NCI-H226 (cell line): ENCODE measurements at regions not wholly inside any gene's neighbourhood (a gene's known extent, or its start where the extent isn't known, plus 50 kb on each side); places are given as distances from the start of the nearest gene placed in this dataset.
"Not testable (repeated sequence)": the region's sequence is repeated elsewhere in the genome, so short reads cannot be mapped to it uniquely, and the experiment has no call there.

Source experiments
- DNase-seq: peaks from one replicate; pipeline ENCODE4 v3.0.0-alpha.2; 2015

DNA sequence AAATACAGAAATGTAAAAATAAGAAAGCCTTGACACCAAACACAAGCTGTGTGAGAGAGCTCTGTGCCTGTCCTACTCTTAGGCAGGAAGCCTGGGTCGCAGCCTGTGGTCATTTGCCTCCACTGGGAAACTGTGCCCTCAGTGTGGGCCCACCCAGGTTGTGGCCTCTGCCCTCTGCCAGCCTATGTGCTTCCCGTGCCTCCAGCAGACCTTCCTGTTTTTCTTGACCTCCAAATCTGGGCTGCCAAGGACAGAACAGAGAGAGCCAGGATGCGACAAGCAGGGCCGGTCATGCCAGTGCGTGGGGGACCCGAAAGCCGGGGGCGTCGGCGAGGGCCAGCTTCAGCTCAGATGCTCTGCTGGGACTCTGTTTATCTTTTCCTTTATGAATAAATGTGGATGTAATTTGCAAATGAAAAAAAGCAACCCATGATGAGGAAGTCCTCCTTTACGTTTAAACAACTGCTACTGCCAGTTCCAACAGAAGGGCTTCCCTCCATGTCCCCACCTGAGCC is 189.2 kb upstream of the EXOC2 start:
- DNase-seq, result no peak

GRCh38 chr6:878179-878578 is 185.2 kb upstream of the EXOC2 start:
- no peak for DNase-seq

- DNase-seq, result no peak
These were observed 182.1 kb upstream of the EXOC2 start for GRCh38 chr6:875012-875411.

DNA sequence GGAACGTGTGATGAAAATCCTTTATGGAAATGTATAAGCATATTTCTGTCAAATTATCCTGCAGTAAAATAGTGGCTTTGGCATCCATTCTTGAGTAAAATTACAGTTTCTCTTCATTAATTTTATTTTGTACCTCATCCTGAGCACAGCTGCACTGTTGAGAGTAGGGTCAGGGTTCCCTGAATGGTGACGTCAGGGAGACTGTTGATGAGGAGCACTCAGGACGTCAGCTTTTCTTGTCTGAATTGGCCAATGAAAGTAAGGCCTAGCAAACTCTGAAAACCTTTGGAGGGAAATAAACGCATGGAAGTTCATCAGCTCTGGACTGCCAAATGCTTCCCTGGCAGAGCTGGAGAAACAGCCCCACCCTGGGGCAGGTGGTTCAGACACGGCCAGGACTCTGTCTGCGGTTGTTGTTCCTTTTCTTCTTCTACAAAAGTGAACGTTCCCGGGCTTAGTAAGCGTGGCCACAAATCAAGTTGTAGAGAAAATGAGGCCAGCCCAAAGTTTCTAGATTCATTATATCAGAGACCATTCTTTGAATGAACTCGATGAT is 179.7 kb upstream of the EXOC2 start:
- DNase-seq, result no peak

DNA sequence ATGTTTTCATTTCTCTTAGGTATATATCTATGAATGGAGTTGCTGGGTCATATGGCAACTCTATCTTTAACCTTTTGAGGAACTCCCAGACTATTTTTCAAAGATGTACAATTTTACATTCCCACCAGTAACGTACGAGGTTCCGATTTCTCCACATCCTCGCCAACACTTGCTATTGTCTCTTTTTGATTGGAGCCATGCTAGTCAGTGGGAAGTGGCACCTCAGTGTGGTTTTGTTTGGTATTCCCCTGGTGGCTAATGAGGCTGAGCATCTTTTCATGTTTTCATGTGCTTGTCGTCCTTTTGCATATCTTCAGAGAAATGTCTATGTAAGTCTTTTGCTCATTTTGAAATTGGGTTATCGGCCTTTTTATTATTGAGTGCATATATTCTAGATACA is 178.6 kb upstream of the EXOC2 start:
- no peak for DNase-seq

GRCh38 chr6:870096-870495 is 177.2 kb upstream of the EXOC2 start:
- DNase-seq, result no peak

- DNase-seq, result no peak
These were observed 175.3 kb upstream of the EXOC2 start for GRCh38 chr6:868201-868600.

DNA sequence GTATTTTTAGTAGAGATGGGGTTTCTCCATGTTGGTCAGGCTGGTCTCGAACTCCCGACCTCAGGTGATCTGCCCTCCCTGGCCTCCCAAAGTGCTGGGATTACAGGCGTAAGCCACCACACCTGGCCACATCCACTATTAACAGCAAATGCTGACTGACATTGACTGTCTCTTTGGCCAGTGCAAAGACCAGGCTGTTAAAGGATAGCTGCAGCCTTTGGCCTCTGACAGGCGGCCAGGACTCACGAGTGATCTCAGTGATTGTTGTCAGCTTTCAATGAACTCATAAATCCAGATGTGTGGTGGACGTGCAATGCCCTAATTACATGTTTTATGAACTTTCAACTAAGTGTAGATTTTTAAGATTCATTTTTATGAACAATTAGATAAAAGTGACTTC is 174.4 kb upstream of the EXOC2 start:
- no peak for DNase-seq

DNA sequence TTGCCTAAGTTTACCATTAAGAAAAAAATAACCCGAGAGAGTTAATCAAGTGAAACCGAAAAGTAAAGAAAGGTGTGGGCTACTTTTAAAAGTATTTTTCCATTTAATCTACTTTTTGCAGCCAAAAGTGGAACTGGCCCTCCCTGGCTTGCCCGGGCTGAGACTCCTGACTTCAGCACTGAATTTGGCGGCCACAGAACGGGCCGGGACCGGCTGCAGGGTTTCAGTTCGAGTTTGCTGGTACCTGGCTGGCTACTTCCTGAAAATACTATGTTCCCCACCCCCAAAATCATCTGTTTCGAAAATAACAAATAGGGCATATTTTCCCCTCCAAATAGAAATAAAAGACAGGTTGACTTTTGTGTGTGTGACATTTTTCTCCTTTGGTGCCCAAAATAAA is 173.4 kb upstream of the EXOC2 start:
- DNase-seq, result no peak

DNA sequence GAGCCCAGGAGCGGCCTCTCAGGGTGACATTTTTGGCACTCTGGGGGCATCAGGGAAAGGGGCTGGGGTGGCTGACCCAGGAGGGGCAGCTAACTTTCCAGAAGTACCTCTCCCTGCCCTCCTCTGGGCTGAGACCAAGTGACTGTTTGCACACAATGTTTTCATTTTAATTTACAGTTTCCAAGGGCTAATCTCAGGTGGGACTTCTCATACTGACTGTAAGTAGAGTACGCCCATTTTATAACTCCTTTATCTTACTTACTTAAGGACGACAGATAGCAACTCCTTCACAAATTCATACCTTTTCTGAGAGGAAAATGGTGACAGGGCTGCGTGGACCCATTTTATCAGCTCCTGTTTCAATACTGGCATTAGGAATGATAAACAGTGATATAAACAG is 172.9 kb upstream of the EXOC2 start:
- no peak for DNase-seq

DNA sequence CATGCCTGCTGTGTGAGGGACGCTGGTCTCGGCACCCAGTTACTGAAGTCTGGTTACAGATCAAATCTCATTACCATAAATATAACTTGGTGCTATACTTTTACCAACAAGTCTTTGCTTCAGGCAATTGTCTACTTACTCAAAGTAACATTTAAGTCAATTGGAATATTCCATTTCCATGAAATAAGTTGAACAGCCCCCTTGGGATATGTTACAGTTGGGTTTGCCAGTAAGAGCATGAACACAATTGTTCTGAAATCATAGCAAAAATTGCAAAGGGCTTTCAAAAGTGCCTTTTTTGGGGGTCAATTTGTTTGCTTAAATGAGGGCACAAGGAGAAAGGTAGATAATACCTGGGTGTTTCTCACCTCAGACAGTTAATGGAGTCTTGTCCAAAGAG is 170.9 kb upstream of the EXOC2 start:
- no peak for DNase-seq

DNA sequence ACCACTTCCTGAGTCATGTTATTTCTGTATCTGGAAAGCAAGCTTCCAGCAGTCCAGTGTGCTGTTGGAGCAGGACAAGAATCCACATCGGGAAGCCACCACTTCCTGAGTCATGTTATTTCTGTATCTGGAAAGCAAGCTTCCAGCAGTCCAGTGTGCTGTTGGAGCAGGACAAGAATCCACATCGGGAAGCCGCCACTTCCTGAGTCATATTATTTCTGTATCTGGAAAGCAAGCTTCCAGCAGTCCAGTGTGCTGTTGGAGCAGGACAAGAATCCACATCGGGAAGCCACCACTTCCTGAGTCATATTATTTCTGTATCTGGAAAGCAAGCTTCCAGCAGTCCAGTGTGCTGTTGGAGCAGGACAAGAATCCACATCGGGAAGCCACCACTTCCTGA is 170.2 kb upstream of the EXOC2 start:
- DNase-seq, result not testable (repeated sequence)

DNA sequence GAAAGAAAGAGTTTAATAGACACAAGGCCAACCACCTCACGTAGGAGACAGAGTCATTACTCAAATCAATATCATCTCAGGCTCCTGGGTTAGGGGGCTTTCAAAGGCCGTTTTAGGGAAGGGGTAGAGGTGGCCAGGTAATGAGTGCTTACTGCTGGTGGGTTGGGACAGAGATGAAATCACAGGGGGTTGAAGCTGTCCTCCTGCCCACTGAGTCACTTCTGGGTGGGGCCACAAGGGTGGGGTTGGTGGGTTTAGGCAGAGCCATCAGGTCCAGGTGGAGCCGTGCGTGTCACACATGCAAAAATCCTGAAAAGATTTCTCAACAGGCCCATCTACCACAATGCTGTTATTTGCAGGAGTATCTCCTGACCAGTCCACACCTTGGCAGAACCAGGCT is 167.0 kb upstream of the EXOC2 start:
- no peak for DNase-seq

- no peak for DNase-seq
These were observed 161.6 kb upstream of the EXOC2 start for GRCh38 chr6:854406-855118.

DNA sequence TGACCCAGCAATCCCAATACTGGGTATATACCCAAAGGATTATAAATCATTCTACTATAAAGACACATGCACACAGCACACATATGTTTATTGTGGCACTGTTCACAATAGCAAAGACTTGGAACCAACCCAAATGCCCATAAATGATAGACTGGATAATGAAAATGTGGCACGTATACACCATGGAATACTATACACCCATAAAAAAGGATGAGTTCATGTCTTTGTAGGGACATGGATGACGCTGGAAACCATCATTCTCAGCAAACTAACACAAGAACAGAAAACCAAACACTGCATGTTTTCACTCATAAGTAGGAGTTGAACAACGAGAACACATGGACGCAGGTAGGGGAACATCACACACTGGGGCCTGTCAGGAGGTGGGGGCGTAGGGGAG is 159.3 kb upstream of the EXOC2 start:
- not testable (repeated sequence) for DNase-seq

DNA sequence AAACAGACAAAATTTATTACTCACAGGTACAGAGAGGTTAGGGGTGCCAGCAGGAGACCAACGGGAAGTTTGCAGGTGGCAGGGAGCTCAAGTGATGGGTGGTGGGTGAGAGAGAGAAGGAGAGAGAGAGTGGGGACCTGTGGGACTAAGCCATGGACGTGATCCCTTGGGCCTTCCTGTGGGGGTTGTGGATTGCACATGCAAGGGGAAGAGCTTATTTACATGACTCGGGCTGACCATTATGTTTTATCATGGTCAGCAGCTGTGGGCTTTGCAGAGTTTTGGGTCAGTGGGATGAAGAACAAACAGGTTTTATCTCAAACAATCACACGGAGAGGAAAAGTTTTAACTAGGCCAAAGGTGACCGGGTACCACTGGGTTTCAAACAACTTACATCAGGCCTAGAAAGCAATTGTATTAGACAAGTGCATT is 156.2 kb upstream of the EXOC2 start:
- no peak for DNase-seq

GRCh38 chr6:845566-845965 is 152.6 kb upstream of the EXOC2 start:
- no peak for DNase-seq

GRCh38 chr6:845101-845500 is 152.2 kb upstream of the EXOC2 start:
- no peak for DNase-seq

DNA sequence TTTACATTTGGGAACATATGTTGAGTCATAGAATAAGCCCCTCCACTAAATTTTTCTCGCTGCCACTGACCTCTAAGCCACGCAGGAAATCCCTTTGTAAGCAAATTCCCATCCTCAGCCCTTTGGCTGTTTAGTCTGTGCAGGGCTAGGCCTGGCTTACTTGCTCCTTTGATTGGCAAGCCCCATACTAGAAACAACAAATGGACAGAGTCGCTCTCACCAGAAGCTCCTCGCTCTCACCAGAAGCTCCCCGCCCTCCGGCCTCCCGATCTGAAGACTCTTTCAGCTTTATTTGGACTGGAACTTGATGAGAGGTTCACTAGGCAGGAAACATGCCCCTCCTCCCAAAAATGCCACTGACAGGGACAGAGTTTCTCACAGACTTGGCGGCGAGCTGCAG is 149.2 kb upstream of the EXOC2 start:
- no peak for DNase-seq

DNA sequence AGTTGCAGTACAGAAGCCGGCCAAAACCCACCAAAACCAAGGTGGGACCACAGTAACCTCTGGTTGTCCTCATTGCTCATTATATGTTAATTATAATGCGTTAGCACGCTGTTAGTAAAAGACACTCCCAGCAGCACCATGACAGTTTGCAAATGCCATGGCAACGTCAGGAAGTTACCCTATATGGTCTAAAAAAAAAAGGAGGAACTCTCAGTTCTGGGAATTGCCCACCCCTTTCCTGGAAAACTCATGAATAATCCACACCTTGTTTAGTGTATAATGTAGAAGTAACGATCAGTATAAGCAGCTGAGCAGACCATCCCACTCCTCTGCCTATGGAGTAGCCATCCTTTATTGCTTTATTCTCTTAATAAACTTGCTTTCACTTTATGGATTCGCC is 148.6 kb upstream of the EXOC2 start:
- DNase-seq, result no peak

- no peak for DNase-seq
These were observed 146.3 kb upstream of the EXOC2 start for GRCh38 chr6:839201-839600.

GRCh38 chr6:837380-837779 is 144.4 kb upstream of the EXOC2 start:
- no peak for DNase-seq

DNA sequence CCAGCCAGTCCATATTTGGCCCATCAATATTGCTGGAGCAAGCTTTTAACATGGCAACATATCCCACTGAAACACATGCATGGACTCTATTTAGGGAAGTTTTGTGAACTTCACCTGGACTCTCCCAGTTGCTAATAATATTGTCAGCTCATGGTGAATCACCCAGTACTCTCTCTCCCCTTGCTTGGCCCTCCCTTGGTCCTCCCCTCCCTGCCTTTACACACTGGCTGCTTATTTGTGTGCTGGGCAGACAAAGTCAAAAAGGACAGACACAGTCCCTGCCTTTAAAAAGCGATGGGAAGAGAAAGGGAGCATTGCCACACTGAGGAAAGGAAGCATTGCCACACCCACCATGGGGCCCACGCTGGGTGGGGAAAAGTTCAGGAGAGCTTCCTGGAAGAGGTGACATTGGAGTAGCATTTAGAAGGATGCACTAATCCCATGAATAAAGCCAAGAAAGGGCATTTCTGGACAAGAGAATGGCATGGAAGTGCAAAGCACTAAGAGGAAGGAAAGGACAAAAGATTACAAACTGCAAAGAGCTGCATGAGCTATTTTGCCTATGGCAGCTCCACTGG is 143.4 kb upstream of the EXOC2 start:
- DNase-seq, result no peak

GRCh38 chr6:835476-836160 is 142.7 kb upstream of the EXOC2 start:
- no peak for DNase-seq
